OCI-LY3 (cell line): ENCODE measurements at regions not wholly inside any gene's neighbourhood (a gene's known extent, or its start where the extent isn't known, plus 50 kb on each side); places are given as distances from the start of the nearest gene placed in this dataset.

Experiments used
- EZH2phosphoT487 ChIP-seq: fragments of 200-600 bp; shearing (Covaris generic); IDR thresholded peaks from 2 replicates; pipeline ENCODE4 v1.6.1; 2018; ENCODE audit warnings: antibody characterized with exemption, mixed run types, low read depth
- TF ChIP-seq, protein P1 (sequence below): fragments of 200-600, 300-600 bp; sonication (generic); IDR thresholded peaks from 2 replicates; pipeline ENCODE4 v1.5.1; 2014; ENCODE audit warnings: antibody characterized with exemption, low read length, low read depth

DNA sequence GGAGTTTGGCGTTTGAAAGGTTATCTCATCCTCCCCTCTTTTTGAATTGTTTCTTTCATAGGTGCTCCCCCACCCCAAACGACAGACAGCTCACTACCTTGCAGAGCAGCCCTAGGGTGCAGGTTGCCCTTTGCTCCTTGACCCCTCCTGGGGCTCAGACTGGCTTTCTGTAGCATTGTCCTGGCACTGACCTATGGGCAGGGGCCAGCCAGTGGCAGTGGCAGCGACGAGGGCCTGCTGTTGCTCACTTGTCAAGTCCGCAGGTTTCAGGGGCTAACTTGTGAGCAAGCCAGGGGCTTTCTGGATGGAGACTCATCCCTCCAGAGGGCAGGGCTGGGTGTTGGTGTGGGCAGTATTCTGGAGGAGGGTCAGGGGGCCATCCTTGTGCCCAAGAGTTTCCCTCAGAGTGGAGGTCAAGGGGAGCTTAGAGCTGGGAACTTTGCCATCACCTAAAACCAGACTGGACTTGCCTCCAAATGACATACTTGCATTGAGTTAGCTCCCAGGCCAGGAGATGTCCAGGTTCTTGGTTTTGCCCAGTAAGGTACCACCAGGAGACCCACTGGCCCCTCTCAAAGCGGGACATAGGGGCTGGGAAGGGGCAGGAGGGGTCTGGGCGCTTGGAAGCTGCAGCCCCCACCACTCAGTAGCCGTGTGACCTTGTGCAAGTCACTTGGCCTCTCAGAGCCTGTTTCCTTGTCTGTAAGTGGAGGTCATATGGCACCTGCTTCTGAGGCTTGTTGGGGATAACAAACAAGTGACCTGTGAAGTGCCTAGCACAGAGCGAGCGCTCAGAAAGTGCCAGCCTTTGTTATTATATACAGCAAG lies 53.5 kb upstream of the CDKN2AIPNL start:
- TF ChIP-seq, protein P1, sequence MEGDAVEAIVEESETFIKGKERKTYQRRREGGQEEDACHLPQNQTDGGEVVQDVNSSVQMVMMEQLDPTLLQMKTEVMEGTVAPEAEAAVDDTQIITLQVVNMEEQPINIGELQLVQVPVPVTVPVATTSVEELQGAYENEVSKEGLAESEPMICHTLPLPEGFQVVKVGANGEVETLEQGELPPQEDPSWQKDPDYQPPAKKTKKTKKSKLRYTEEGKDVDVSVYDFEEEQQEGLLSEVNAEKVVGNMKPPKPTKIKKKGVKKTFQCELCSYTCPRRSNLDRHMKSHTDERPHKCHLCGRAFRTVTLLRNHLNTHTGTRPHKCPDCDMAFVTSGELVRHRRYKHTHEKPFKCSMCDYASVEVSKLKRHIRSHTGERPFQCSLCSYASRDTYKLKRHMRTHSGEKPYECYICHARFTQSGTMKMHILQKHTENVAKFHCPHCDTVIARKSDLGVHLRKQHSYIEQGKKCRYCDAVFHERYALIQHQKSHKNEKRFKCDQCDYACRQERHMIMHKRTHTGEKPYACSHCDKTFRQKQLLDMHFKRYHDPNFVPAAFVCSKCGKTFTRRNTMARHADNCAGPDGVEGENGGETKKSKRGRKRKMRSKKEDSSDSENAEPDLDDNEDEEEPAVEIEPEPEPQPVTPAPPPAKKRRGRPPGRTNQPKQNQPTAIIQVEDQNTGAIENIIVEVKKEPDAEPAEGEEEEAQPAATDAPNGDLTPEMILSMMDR, result no peak
- TF ChIP-seq EZH2phosphoT487, result no peak
